ENCODE measurements at regions not wholly inside any gene's neighbourhood (a gene's known extent, or its start where the extent isn't known, plus 50 kb on each side); places are given as distances from the start of the nearest gene placed in this dataset.

DNA sequence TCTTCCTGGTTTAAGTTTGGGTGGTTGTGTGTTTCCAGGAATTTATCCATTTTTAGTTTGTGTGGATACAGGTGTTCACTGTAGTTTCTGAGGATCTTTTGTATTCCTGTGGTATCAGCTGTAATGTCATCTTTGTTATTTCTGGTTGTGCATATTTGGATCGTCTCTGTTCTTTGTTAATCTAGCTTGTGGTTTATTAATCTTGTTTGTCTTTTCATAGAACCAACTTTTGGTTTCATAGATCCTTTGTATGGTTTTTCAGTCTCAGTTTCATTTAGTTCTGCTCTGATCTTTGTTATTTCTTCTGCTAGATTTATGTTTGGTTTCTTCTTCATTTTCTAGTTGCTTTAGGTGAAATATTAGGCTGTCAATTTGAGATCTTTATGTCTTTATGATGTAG lies 202.4 kb upstream of the ZSWIM2 start:
- TF ChIP-seq, protein P1, sequence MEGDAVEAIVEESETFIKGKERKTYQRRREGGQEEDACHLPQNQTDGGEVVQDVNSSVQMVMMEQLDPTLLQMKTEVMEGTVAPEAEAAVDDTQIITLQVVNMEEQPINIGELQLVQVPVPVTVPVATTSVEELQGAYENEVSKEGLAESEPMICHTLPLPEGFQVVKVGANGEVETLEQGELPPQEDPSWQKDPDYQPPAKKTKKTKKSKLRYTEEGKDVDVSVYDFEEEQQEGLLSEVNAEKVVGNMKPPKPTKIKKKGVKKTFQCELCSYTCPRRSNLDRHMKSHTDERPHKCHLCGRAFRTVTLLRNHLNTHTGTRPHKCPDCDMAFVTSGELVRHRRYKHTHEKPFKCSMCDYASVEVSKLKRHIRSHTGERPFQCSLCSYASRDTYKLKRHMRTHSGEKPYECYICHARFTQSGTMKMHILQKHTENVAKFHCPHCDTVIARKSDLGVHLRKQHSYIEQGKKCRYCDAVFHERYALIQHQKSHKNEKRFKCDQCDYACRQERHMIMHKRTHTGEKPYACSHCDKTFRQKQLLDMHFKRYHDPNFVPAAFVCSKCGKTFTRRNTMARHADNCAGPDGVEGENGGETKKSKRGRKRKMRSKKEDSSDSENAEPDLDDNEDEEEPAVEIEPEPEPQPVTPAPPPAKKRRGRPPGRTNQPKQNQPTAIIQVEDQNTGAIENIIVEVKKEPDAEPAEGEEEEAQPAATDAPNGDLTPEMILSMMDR (IDR thresholded peaks at IDR 0.05) = no peak
- TF ChIP-seq POLR2A (IDR thresholded peaks at IDR 0.05) = no peak
- TF ChIP-seq EP300 (IDR thresholded peaks at IDR 0.05) = no peak

Data from sigmoid colon (tissue), 4 donors.